ENCODE measurements at regions not wholly inside any gene's neighbourhood (a gene's known extent, or its start where the extent isn't known, plus 50 kb on each side); places are given as distances from the start of the nearest gene placed in this dataset.

DNA sequence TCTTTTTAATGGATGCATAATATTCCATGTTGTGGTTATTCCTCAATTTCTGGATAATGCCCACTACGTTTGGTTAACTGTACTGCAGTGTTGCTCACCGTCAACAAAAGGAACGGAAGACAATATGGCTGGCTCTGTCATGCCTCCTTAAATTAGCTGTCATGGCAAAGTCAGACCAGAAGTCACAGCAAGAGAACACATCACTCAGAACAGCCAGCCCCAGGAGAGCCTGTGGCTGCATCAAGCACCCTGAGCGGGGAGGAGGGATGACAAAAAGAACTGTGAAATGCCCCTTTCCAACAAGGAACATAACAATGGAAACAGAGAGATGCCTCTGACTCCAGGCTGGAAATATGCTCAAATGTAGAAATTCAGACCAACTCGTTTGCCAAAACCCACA lies 366.0 kb upstream of the ZNF507 start:
- H3K27ac ChIP-seq = no peak overlapping the region
- TF ChIP-seq, protein P1, sequence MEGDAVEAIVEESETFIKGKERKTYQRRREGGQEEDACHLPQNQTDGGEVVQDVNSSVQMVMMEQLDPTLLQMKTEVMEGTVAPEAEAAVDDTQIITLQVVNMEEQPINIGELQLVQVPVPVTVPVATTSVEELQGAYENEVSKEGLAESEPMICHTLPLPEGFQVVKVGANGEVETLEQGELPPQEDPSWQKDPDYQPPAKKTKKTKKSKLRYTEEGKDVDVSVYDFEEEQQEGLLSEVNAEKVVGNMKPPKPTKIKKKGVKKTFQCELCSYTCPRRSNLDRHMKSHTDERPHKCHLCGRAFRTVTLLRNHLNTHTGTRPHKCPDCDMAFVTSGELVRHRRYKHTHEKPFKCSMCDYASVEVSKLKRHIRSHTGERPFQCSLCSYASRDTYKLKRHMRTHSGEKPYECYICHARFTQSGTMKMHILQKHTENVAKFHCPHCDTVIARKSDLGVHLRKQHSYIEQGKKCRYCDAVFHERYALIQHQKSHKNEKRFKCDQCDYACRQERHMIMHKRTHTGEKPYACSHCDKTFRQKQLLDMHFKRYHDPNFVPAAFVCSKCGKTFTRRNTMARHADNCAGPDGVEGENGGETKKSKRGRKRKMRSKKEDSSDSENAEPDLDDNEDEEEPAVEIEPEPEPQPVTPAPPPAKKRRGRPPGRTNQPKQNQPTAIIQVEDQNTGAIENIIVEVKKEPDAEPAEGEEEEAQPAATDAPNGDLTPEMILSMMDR (conservative IDR thresholded peaks at IDR 0.05) = no peak

DNA sequence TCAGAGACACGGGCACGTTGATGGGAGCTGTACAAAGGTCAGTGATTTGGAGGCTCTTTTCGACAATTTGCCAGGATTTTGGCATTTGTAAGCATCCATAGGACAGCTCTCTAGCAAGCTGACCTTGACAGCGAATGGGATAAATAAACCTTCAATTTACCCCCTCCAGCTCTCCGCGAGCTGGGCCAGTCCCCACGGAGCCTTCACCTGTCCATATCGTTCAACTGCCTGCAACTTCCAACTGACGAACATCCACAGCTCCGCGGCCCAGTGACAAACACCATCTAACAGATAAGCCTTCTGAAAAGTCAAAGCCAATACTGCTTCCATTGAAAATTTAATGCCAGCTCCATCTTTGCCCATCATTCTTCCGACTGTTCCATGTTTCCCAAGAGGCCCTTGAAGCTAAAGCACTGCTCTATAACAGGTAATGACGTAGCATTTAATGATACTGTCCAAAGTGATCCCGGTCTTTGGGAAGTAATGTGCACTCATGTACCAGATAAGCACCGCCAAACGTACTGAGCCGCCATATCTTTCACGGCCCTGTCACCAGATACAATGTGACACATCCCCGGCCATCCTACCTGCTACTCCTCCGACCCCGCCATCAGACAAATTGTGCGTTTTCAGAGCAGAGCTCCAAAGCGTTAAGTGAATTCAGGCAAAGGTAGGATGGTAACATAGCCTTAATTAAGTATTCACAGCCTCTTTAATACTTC lies 365.3 kb upstream of the ZNF507 start:
- H3K27ac ChIP-seq = no peak overlapping the region
- TF ChIP-seq, protein P1 (conservative IDR thresholded peaks at IDR 0.05) = no peak

DNA sequence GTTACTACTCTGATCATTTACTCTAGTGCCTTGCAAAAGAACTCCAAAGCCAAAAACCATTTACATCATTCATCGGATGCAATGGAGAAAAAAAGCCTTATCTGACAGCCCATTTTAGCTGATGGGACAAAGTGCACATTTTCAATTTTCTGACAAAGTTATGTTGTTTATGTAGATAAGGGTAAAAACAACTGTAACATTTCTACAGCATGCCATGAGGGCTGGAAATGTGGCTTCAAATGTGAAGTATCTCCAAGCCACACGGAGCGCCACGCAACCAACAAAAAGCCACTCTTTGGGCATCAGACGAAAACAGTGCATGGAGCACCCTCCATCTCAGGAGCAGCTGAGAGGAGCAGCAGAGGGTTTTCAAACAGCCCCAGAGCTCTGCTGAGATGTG lies 364.6 kb upstream of the ZNF507 start:
- H3K27ac ChIP-seq = no peak overlapping the region
- TF ChIP-seq, protein P1 (conservative IDR thresholded peaks at IDR 0.05) = no peak

DNA sequence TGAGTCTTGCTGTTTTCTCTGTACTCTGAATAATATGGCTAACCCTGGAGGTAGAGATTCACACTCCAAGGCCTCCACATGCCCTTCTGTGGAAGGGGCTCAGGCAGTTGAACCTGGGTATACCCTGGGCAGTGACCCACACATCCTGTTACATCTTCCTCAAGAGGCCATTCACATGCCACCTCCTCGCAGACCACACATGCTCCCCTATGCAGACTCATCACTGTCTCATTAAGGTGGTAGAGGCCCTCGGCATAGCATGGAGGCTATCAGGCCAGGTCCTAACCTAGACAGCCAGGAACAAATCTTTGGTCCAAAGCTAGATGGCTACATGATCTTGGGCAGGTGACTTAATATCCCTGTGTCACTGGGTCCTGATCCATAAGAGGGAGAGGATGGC lies 363.9 kb upstream of the ZNF507 start:
- no peak overlapping the region for H3K27ac ChIP-seq
- TF ChIP-seq, protein P1 (conservative IDR thresholded peaks at IDR 0.05) = no peak

DNA sequence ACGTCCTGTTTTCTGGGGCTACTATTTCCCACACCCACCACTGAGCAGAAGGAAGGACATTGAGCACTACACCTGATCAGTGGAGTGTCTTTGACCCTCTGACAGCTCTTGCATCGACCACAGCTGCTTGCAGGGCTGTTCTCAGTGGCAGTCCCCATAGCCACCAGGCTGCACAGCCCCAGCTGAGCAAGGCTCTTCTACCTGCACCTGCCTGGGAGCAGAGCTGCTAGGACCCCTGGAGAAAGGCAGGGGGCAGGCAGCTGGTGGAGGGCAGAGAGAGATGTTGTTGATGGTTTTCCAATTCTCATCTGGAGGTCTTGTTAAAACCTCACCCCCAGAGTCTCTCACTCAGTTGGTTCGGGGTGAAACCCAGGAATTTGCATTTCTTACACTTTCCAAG lies 361.8 kb upstream of the ZNF507 start:
- TF ChIP-seq, protein P1 (conservative IDR thresholded peaks at IDR 0.05) = no peak
- H3K27ac ChIP-seq = no peak overlapping the region

DNA sequence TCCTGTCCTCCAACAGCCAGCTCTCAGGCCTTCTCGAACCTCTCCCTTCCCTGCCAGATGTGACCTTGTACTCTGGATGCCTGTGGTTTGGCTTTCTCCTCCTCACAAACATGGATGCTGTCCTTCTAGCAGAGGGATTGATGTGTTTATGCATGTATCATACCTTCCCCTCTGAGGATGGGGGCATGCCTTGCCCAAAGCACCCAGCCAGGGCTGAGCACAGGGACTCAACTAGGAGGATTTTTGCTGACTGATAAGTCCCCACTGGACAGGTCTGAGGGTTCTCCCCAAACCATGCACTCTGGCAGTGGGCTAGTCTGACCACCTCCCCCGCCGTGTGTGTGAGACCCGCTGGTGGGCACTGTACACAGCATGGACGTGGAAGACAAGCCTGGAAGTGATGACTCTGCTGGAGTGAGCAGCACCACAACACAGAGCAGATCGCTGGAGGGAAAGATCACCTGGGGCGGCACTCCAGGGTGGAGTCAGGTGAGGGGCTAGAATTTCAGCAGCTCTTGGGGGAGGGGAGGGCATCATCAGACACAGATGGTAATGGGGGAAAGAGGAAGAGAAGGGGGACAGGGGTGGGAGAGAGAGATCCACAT lies 360.3 kb upstream of the ZNF507 start:
- TF ChIP-seq, protein P1 (conservative IDR thresholded peaks at IDR 0.05) = no peak
- H3K27ac ChIP-seq = no peak overlapping the region

DNA sequence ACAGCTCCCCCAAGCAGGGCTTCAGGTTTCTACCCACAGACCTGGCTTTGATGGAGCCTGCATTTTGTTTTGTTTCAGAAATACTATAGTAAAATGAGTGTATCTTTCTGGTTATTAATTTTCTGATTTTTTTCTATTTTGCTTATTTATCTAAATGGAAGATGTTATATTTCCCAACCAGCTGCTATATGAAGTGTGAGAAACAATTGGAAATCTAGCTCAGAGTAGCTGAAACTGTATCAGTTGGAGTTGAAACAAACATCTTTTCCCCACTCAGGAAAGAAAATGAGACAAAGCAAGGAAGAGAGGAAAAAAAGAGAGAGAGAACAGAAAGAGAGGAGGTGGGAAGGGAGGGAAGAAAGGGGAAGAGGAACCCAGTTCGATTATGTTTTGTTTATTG lies 358.5 kb upstream of the ZNF507 start:
- TF ChIP-seq, protein P1 (conservative IDR thresholded peaks at IDR 0.05) = no peak
- H3K27ac ChIP-seq = no peak overlapping the region
